SK-N-SH (cell line): ENCODE measurements at regions not wholly inside any gene's neighbourhood (a gene's known extent, or its start where the extent isn't known, plus 50 kb on each side); places are given as distances from the start of the nearest gene placed in this dataset.

Experiments used
- CTCF ChIP-seq: fragments of 200-600 bp; sonication (generic); IDR thresholded peaks from 2 replicates; pipeline ENCODE4 v1.6.1; 2017; ENCODE audit warnings: antibody characterized with exemption, mild to moderate bottlenecking, moderate library complexity
- EP300 ChIP-seq, 2 experiments: IDR thresholded peaks; 2 replicates each; pipeline versions ENCODE4 v1.4.0 to v1.6.1; 2012; ENCODE audit warnings: borderline replicate concordance in 1 of 2, low read depth in 1 of 2, low read length in 1 of 2
- IRF3 ChIP-seq: fragments of 150-350 bp; IDR thresholded peaks from 2 replicates; pipeline ENCODE4 v1.6.1; 2016; ENCODE audit warnings: mild to moderate bottlenecking, low read depth, low read length
- POLR2AphosphoS5 ChIP-seq: IDR thresholded peaks from 2 replicates; pipeline ENCODE4 v1.6.1; 2012; ENCODE audit warnings: low read depth, low read length
- RAD21 ChIP-seq: IDR thresholded peaks from 2 replicates; pipeline ENCODE4 v1.6.1; 2012; ENCODE audit warnings: mild to moderate bottlenecking, low read length
- REST ChIP-seq: IDR thresholded peaks from 2 replicates; pipeline ENCODE4 v1.6.1; 2012; ENCODE audit warnings: mild to moderate bottlenecking, low read depth, low read length, moderate library complexity
- RXRA ChIP-seq: IDR thresholded peaks from 2 replicates; pipeline ENCODE4 v1.4.0; 2012; ENCODE audit warnings: low read depth, mild to moderate bottlenecking, borderline replicate concordance
- TCF12 ChIP-seq: IDR thresholded peaks from 2 replicates; pipeline ENCODE4 v1.4.0; 2012
- USF1 ChIP-seq: IDR thresholded peaks from 2 replicates; pipeline ENCODE4 v1.4.0; 2012; ENCODE audit warnings: low read depth, borderline replicate concordance
- YY1 ChIP-seq: IDR thresholded peaks from 2 replicates; pipeline ENCODE4 v1.4.0; 2012; ENCODE audit warnings: low read depth, mild to moderate bottlenecking
- ZBTB33 ChIP-seq: IDR thresholded peaks from 2 replicates; pipeline ENCODE4 v1.4.0; 2012; ENCODE audit warnings: low read depth, borderline replicate concordance

- TF ChIP-seq POLR2AphosphoS5 (no peak), CTCF (no peak), TCF12 (no peak), REST (no peak), USF1 (no peak), IRF3 (no peak), YY1 (no peak), RXRA (no peak), EP300 (IDR thresholded peaks at IDR 0.05; ENCODE audit: borderline replicate concordance in 1 of 2, low read depth in 1 of 2, low read length in 1 of 2) (no peak), RAD21 (no peak), ZBTB33 (no peak)
These were observed 110.1 kb upstream of the PPP1R26 start for GRCh38 chr9:135369412-135369990.
